ENCODE measurements at regions not wholly inside any gene's neighbourhood (a gene's known extent, or its start where the extent isn't known, plus 50 kb on each side); places are given as distances from the start of the nearest gene placed in this dataset.

DNA sequence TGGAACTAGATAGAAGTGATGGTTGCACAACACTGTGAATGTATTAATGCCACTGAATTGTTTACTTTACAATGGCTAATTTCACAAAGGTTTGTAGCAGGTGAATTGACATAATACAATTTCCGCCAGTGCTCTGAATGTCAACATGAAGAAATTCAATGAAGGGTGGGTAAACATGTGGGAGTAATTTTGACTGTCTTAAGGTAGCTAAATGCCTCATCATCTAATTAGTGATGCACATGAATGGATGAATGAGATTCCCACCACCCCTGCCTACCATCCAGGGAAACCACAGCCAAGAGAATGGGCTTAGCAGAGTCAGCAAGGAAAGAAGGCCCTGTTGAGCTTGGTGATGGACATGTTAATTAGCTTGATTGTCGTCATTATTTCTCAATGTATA lies 275.3 kb downstream of the ALDH8A1 start:
- ChIA-PET CTCF (ENCODE audit: partially characterized antibody) (no interaction called here), POLR2A (ENCODE audit: partially characterized antibody) (no interaction called here)
- no peak overlapping the region for H2BK12ac ChIP-seq (ENCODE audit: low read depth, low read length)
- no peaks in the 10 kb centered on the region for H3K79me1 ChIP-seq (ENCODE audit: low read depth, low read length)
- H2BK120ac ChIP-seq (replicated peaks; ENCODE audit: low read depth, low read length), result no peak overlapping the region
- no peak overlapping the region for H3K18ac ChIP-seq (ENCODE audit: extremely low read depth, low read length)
- H3K27me3 ChIP-seq (replicated peaks in 1 of 4; ENCODE audit: control insufficient read depth in 3 of 4, extremely low read depth in 1 of 4, insufficient read depth in 3 of 4, low read length in 3 of 4), result no peaks in the 10 kb centered on the region
- no peak overlapping the region for H2BK20ac ChIP-seq (ENCODE audit: low read length)
- no peak overlapping the region for H3K14ac ChIP-seq (ENCODE audit: insufficient read length)
- H3K79me2 ChIP-seq (ENCODE audit: control insufficient read depth in 1 of 2, insufficient read depth in 2 of 2, low read length in 2 of 2), result no peaks in the 10 kb centered on the region
- 82% methylated on average over 2 of the region's 2 CpGs; no CpG with 5 or more reads in 1 of the 2 experiments for WGBS, 2 experiments (ENCODE audit: extremely low coverage in 1 of 2, insufficient coverage in 1 of 2, insufficient read length in 1 of 2, insufficient replicate concordance in 2 of 2, low coverage in 1 of 2, low lambda C conversion rate in 2 of 2, missing lambda C conversion rate in 1 of 2)
- H3K9me3 ChIP-seq (ENCODE audit: insufficient read depth in 2 of 2, low read depth in 1 of 2, low read length in 1 of 2), result no peaks in the 10 kb centered on the region
- H3K56ac ChIP-seq (replicated peaks; ENCODE audit: insufficient read length, low read depth, low read length), result no peak overlapping the region
- H3K4me1 ChIP-seq (replicated peaks in 1 of 4; ENCODE audit: control insufficient read depth in 3 of 4, insufficient read depth in 4 of 4, low read length in 3 of 4), result peaks cover 0 to 5% (median 2%) of the 10 kb centered on the region in 4 experiments; a peak in 4 of 7 replicates
- no peak overlapping the region for H3K4me2 ChIP-seq (ENCODE audit: insufficient read depth in 1 of 2, low read depth in 2 of 2, low read length in 2 of 2)
- no peak overlapping the region for H3K27ac ChIP-seq (ENCODE audit: low read depth, low read length)
- H4K5ac ChIP-seq (ENCODE audit: insufficient read length, low read depth, low read length), result no peak overlapping the region
- no peak overlapping the region for H3K4ac ChIP-seq (replicated peaks; ENCODE audit: insufficient read length, low read depth, low read length)
- FAIRE-seq (no peak), DNase-seq (ENCODE audit: low read depth in 1 of 2, low spot score in 2 of 2) (no peak)
- H4K20me1 ChIP-seq (replicated peaks in 1 of 2; ENCODE audit: control insufficient read depth in 1 of 2, insufficient read depth in 2 of 2, low read length in 2 of 2), result no peaks in the 10 kb centered on the region
- no peak overlapping the region for H4K91ac ChIP-seq (replicated peaks; ENCODE audit: insufficient read length, low read length)
- H2BK5ac ChIP-seq (ENCODE audit: low read depth, low read length), result no peak overlapping the region
- H3K23me2 ChIP-seq (ENCODE audit: low read depth, low read length), result no peaks in the 10 kb centered on the region
- no peak overlapping the region for H3K9ac ChIP-seq (replicated peaks in 1 of 4; ENCODE audit: extremely low read depth in 1 of 4, low read depth in 3 of 4, low read length in 3 of 4)
- H2AK5ac ChIP-seq (ENCODE audit: low read depth, low read length), result no peak overlapping the region
- no peak overlapping the region for H3K4me3 ChIP-seq (ENCODE audit: extremely low read depth in 1 of 4, insufficient read depth in 2 of 4, low read depth in 3 of 4, low read length in 4 of 4)
- H2BK15ac ChIP-seq (ENCODE audit: low read length), result no peak overlapping the region
- no peak overlapping the region for H4K8ac ChIP-seq (ENCODE audit: extremely low read depth, insufficient read depth, low read length)
- H3K36me3 ChIP-seq (ENCODE audit: control insufficient read depth in 2 of 4, insufficient read depth in 4 of 4, low read length in 3 of 4), result no peaks in the 10 kb centered on the region
- H3K23ac ChIP-seq (ENCODE audit: insufficient read length), result no peak overlapping the region
- no peak overlapping the region for H2AFZ ChIP-seq (ENCODE audit: low read length)
- no peak for TF ChIP-seq SUZ12 (IDR thresholded peaks at IDR 0.05; ENCODE audit: low read length)
- no peak for TF ChIP-seq EGR1 (IDR thresholded peaks at IDR 0.05; ENCODE audit: borderline replicate concordance, low read depth, low read length)
- TF ChIP-seq ATF2 (IDR thresholded peaks at IDR 0.05; ENCODE audit: low read length), result no peak
- TF ChIP-seq CBX8 (IDR thresholded peaks at IDR 0.05; ENCODE audit: borderline replicate concordance, low read depth, low read length), result no peak
- no peak for TF ChIP-seq NANOG (IDR thresholded peaks at IDR 0.05; ENCODE audit: insufficient read depth, low read depth, low read length, poor library complexity, severe bottlenecking)
